Naive B cell (primary cell): ENCODE measurements at regions not wholly inside any gene's neighbourhood (a gene's known extent, or its start where the extent isn't known, plus 50 kb on each side); places are given as distances from the start of the nearest gene placed in this dataset.
A peak's percentile ranks its signal among the peaks of the same experiment; 100 is the strongest.
"Not testable (repeated sequence)": the region's sequence is repeated elsewhere in the genome, so short reads cannot be mapped to it uniquely, and the experiment has no call there.

Source experiments
- ATAC-seq, 2 donors: fragments of 150-1000 bp; cut with Tn5 transposase; 2 replicates each; pipeline ENCODE4 v1.10.0; 2021; ENCODE audit warnings: low read depth in 2 of 2, mild to moderate bottlenecking in 2 of 2, moderate library complexity in 2 of 2
- DNase-seq: peaks from one replicate; pipeline ENCODE4 v3.0.0; 2022
- H3K27ac Mint-ChIP-seq, 6 donors: one replicate each; pipeline ENCODE4 v1.8.0; 2020 to 2022; ENCODE audit warnings: mild to moderate bottlenecking in 6 of 6, mixed read lengths in 6 of 6, moderate library complexity in 5 of 6, inconsistent platforms in 2 of 6
- H3K27me3 Mint-ChIP-seq, 3 donors: one replicate each; pipeline ENCODE4 v1.8.0; 2021 to 2022; ENCODE audit warnings: mixed read lengths in 3 of 3, mild to moderate bottlenecking in 1 of 3
- H3K36me3 Mint-ChIP-seq, 2 donors: one replicate each; pipeline ENCODE4 v1.8.0; 2020 to 2022; ENCODE audit warnings: mixed read lengths in 2 of 2, inconsistent platforms in 1 of 2, mild to moderate bottlenecking in 1 of 2
- H3K4me1 Mint-ChIP-seq, 3 donors: one replicate each; pipeline ENCODE4 v1.8.0; 2020 to 2022; ENCODE audit warnings: mixed read lengths in 3 of 3, inconsistent platforms in 1 of 3, mild to moderate bottlenecking in 1 of 3, moderate library complexity in 1 of 3
- H3K4me3 Mint-ChIP-seq, 8 donors: one replicate each; pipeline ENCODE4 v1.8.0; 2020 to 2022; ENCODE audit warnings: mild to moderate bottlenecking in 8 of 8, mixed read lengths in 8 of 8, moderate library complexity in 8 of 8, inconsistent platforms in 2 of 8
- H3K9me3 Mint-ChIP-seq, 7 donors: one replicate each; pipeline ENCODE4 v1.8.0; 2020 to 2022; ENCODE audit warnings: mixed read lengths in 7 of 7, mild to moderate bottlenecking in 5 of 7, inconsistent platforms in 2 of 7, moderate library complexity in 1 of 7

- H3K4me1 Mint-ChIP-seq: peaks cover 0 to 6% (median 0%) of the 10 kb centered on the region in 3 donors
- ATAC-seq (no peak), DNase-seq (no peak)
- no peak overlapping the region for H3K4me3 Mint-ChIP-seq
- peaks cover 0 to 8% of the 10 kb centered on the region in 2 donors for H3K36me3 Mint-ChIP-seq
- peaks cover 0 to 9% (median 4%) of the 10 kb centered on the region in 7 donors for H3K9me3 Mint-ChIP-seq
- peaks cover 4 to 16% (median 11%) of the 10 kb centered on the region in 3 donors for H3K27me3 Mint-ChIP-seq
- no peak overlapping the region for H3K27ac Mint-ChIP-seq
These were observed 95.6 kb upstream of the FGGY start for GRCh38 chr1:59201341-59201740.

- peaks cover 0 to 6% (median 0%) of the 10 kb centered on the region in 3 donors for H3K4me1 Mint-ChIP-seq
- H3K27ac Mint-ChIP-seq: no peak overlapping the region
- H3K4me3 Mint-ChIP-seq: no peak overlapping the region
- H3K36me3 Mint-ChIP-seq: peaks cover 0 to 8% of the 10 kb centered on the region in 2 donors
- peaks cover 4 to 8% (median 6%) of the 10 kb centered on the region in 3 donors for H3K27me3 Mint-ChIP-seq
- no peak for ATAC-seq
- DNase-seq: no peak
- H3K9me3 Mint-ChIP-seq: peaks cover 0 to 9% (median 4%) of the 10 kb centered on the region in 7 donors
These were observed 94.4 kb upstream of the FGGY start for GRCh38 chr1:59202455-59202854.

- Mint-ChIP-seq H3K27me3 (peaks cover 4 to 6% (median 5%) of the 10 kb centered on the region in 3 donors), H3K27ac (no peak overlapping the region), H3K4me3 (no peak overlapping the region), H3K36me3 (peaks cover 0 to 8% of the 10 kb centered on the region in 2 donors), H3K9me3 (peaks cover 0 to 15% (median 6%) of the 10 kb centered on the region in 7 donors), H3K4me1 (peaks cover 0 to 6% (median 0%) of the 10 kb centered on the region in 3 donors)
- no peak for ATAC-seq
- no peak for DNase-seq
These were observed 92.9 kb upstream of the FGGY start for GRCh38 chr1:59204001-59204400.

- H3K27ac Mint-ChIP-seq, H3K4me1 Mint-ChIP-seq, DNase-seq, H3K27me3 Mint-ChIP-seq, H3K4me3 Mint-ChIP-seq, ATAC-seq, H3K36me3 Mint-ChIP-seq: not testable (repeated sequence)
- peaks cover 0 to 22% (median 11%) of the 10 kb centered on the region in 7 donors for H3K9me3 Mint-ChIP-seq
These were observed 90.3 kb upstream of the FGGY start for GRCh38 chr1:59206616-59207015.

- H3K27ac Mint-ChIP-seq, H3K27me3 Mint-ChIP-seq, H3K4me1 Mint-ChIP-seq, H3K4me3 Mint-ChIP-seq, DNase-seq, H3K36me3 Mint-ChIP-seq, ATAC-seq: not testable (repeated sequence)
- H3K9me3 Mint-ChIP-seq: peaks cover 0 to 13% (median 7%) of the 10 kb centered on the region in 7 donors
These were observed 86.5 kb upstream of the FGGY start for GRCh38 chr1:59210430-59210829.

GRCh38 chr1:59212706-59213105, 84.2 kb upstream of the FGGY start:
- no peak for ATAC-seq
- Mint-ChIP-seq H3K9me3 (peaks cover 0 to 18% (median 10%) of the 10 kb centered on the region in 7 donors), H3K27me3 (no peaks in the 10 kb centered on the region), H3K4me1 (no peaks in the 10 kb centered on the region), H3K4me3 (no peak overlapping the region), H3K36me3 (peaks cover 0 to 5% of the 10 kb centered on the region in 2 donors), H3K27ac (no peak overlapping the region)
- DNase-seq: no peak

GRCh38 chr1:59214248-59215208, 82.4 kb upstream of the FGGY start:
- Mint-ChIP-seq H3K4me3 (peak overlapping the region in 2 of 8 donors; percentile 0 to 11), H3K27ac (no peak overlapping the region), H3K9me3 (peaks cover 0 to 17% (median 7%) of the 10 kb centered on the region in 7 donors), H3K4me1 (peaks cover 0 to 5% (median 3%) of the 10 kb centered on the region in 3 donors), H3K27me3 (no peaks in the 10 kb centered on the region), H3K36me3 (peaks cover 0 to 8% of the 10 kb centered on the region in 2 donors)
- DNase-seq (no peak), ATAC-seq (no peak)

GRCh38 chr1:59215766-59216291, 81.1 kb upstream of the FGGY start:
- H3K36me3 Mint-ChIP-seq: peaks cover 0 to 8% of the 10 kb centered on the region in 2 donors
- DNase-seq: no peak
- no peak for ATAC-seq
- peaks cover 0 to 12% (median 4%) of the 10 kb centered on the region in 7 donors for H3K9me3 Mint-ChIP-seq
- peaks cover 9 to 11% (median 10%) of the 10 kb centered on the region in 3 donors for H3K4me1 Mint-ChIP-seq
- H3K4me3 Mint-ChIP-seq: no peak overlapping the region
- no peak overlapping the region for H3K27ac Mint-ChIP-seq
- H3K27me3 Mint-ChIP-seq: no peaks in the 10 kb centered on the region

- peaks cover 9 to 11% (median 10%) of the 10 kb centered on the region in 3 donors for H3K4me1 Mint-ChIP-seq
- not testable (repeated sequence) for H3K36me3 Mint-ChIP-seq, DNase-seq, H3K9me3 Mint-ChIP-seq, H3K27ac Mint-ChIP-seq, H3K27me3 Mint-ChIP-seq, H3K4me3 Mint-ChIP-seq, ATAC-seq
These were observed 79.5 kb upstream of the FGGY start for GRCh38 chr1:59217439-59217838.

- Mint-ChIP-seq H3K4me3 (no peak overlapping the region), H3K27ac (peak overlapping the region in 1 of 6 donors; percentile 46), H3K27me3 (no peaks in the 10 kb centered on the region), H3K9me3 (peaks cover 0 to 7% (median 0%) of the 10 kb centered on the region in 7 donors), H3K36me3 (peaks cover 0 to 8% of the 10 kb centered on the region in 2 donors), H3K4me1 (peaks cover 9 to 11% (median 10%) of the 10 kb centered on the region in 3 donors)
- ATAC-seq (no peak), DNase-seq (no peak)
These were observed 78.2 kb upstream of the FGGY start for GRCh38 chr1:59218521-59219236.

GRCh38 chr1:59219916-59220315, 77.0 kb upstream of the FGGY start:
- H3K27me3 Mint-ChIP-seq: no peaks in the 10 kb centered on the region
- H3K4me1 Mint-ChIP-seq: peaks cover 9 to 11% (median 10%) of the 10 kb centered on the region in 3 donors
- DNase-seq (no peak), ATAC-seq (no peak)
- H3K9me3 Mint-ChIP-seq: peaks cover 0 to 7% (median 0%) of the 10 kb centered on the region in 7 donors
- H3K4me3 Mint-ChIP-seq: no peak overlapping the region
- peaks cover 0 to 8% of the 10 kb centered on the region in 2 donors for H3K36me3 Mint-ChIP-seq
- H3K27ac Mint-ChIP-seq: peak overlapping the region in 2 of 6 donors; percentile 12 to 46

GRCh38 chr1:59220356-59220755, 76.5 kb upstream of the FGGY start:
- no peak for DNase-seq
- no peaks in the 10 kb centered on the region for H3K27me3 Mint-ChIP-seq
- H3K27ac Mint-ChIP-seq: peak overlapping the region in 3 of 6 donors; percentile 32 to 76 (median 46)
- H3K9me3 Mint-ChIP-seq: peaks cover 0 to 7% (median 0%) of the 10 kb centered on the region in 7 donors
- H3K4me3 Mint-ChIP-seq: peak overlapping the region in 1 of 8 donors; percentile 10
- ATAC-seq: no peak
- H3K36me3 Mint-ChIP-seq: peaks cover 0 to 8% of the 10 kb centered on the region in 2 donors
- peaks cover 9 to 11% (median 10%) of the 10 kb centered on the region in 3 donors for H3K4me1 Mint-ChIP-seq

- H3K27me3 Mint-ChIP-seq: no peaks in the 10 kb centered on the region
- H3K4me3 Mint-ChIP-seq: no peak overlapping the region
- ATAC-seq (no peak), DNase-seq (no peak)
- no peak overlapping the region for H3K27ac Mint-ChIP-seq
- no peaks in the 10 kb centered on the region for H3K9me3 Mint-ChIP-seq
- peaks cover 9 to 11% (median 10%) of the 10 kb centered on the region in 3 donors for H3K4me1 Mint-ChIP-seq
- H3K36me3 Mint-ChIP-seq: no peaks in the 10 kb centered on the region
These were observed 73.7 kb upstream of the FGGY start for GRCh38 chr1:59223198-59223597.
